ENCODE measurements at regions not wholly inside any gene's neighbourhood (a gene's known extent, or its start where the extent isn't known, plus 50 kb on each side); places are given as distances from the start of the nearest gene placed in this dataset.
"Not testable (repeated sequence)": the region's sequence is repeated elsewhere in the genome, so short reads cannot be mapped to it uniquely, and the experiment has no call there.

- H3K9ac ChIP-seq (replicated peaks; ENCODE audit: extremely low read depth, insufficient read depth, low read length); H3K9me3 ChIP-seq (replicated peaks; ENCODE audit: control insufficient read depth, insufficient read depth, low read length); H3K27me3 ChIP-seq (ENCODE audit: control insufficient read depth in 2 of 2, insufficient read depth in 2 of 2, low read length in 2 of 2); H2AFZ ChIP-seq (ENCODE audit: low read depth, low read length); H4K20me1 ChIP-seq (replicated peaks; ENCODE audit: control insufficient read depth, extremely low read depth, insufficient read depth, low read length); FAIRE-seq; DNase-seq (ENCODE audit: low read depth, low spot score); H3K4me3 ChIP-seq (replicated peaks in 1 of 3; ENCODE audit: insufficient read depth in 1 of 3, low read depth in 1 of 3, low read length in 3 of 3); POLR2A ChIA-PET; CTCF ChIA-PET; H3K4me2 ChIP-seq (ENCODE audit: insufficient read depth, low read length); H3K79me2 ChIP-seq (ENCODE audit: control insufficient read depth, insufficient read depth, low read length); H3K36me3 ChIP-seq (ENCODE audit: control insufficient read depth in 2 of 2, extremely low read depth in 1 of 2, insufficient read depth in 2 of 2, low read length in 2 of 2); H3K9me1 ChIP-seq (replicated peaks; ENCODE audit: control insufficient read depth, extremely low read depth, insufficient read depth, low read length); BruUV-seq (replicated peaks); H3K27ac ChIP-seq (ENCODE audit: insufficient read depth, low read depth, low read length); H3K4me1 ChIP-seq (ENCODE audit: control insufficient read depth, extremely low read depth, insufficient read depth, low read length); intact Hi-C loops (cut with micrococcal nuclease); dilution Hi-C loops (cut with MboI; ENCODE audit: extremely low pct_ligation_motif_present, low sequenced_read_pairs): not testable (repeated sequence)
Measured at GRCh38 chr13:71345856-71346255, 521.1 kb downstream of the DACH1 start.

- no TSS peak for BruUV-seq (replicated peaks)
- dilution Hi-C loops (cut with MboI; ENCODE audit: extremely low pct_ligation_motif_present, low sequenced_read_pairs), result no loop called here
- no peak for DNase-seq (ENCODE audit: low read depth, low spot score)
Measured at GRCh38 chr13:71339736-71340135, 527.3 kb downstream of the DACH1 start.

More at GRCh38 chr13:71339736-71340135, 527.3 kb downstream of the DACH1 start:
- Histone ChIP-seq H2AFZ (ENCODE audit: low read depth, low read length) (no peak overlapping the region), H3K36me3 (ENCODE audit: control insufficient read depth in 2 of 2, extremely low read depth in 1 of 2, insufficient read depth in 2 of 2, low read length in 2 of 2) (no peaks in the 10 kb centered on the region), H3K9me3 (replicated peaks; ENCODE audit: control insufficient read depth, insufficient read depth, low read length) (no peaks in the 10 kb centered on the region), H3K4me1 (ENCODE audit: control insufficient read depth, extremely low read depth, insufficient read depth, low read length) (no peaks in the 10 kb centered on the region), H3K27me3 (ENCODE audit: control insufficient read depth in 2 of 2, insufficient read depth in 2 of 2, low read length in 2 of 2) (no peaks in the 10 kb centered on the region), H3K79me2 (ENCODE audit: control insufficient read depth, insufficient read depth, low read length) (no peaks in the 10 kb centered on the region), H3K4me3 (replicated peaks in 1 of 3; ENCODE audit: insufficient read depth in 1 of 3, low read depth in 1 of 3, low read length in 3 of 3) (no peak overlapping the region), H3K4me2 (ENCODE audit: insufficient read depth, low read length) (no peak overlapping the region), H4K20me1 (replicated peaks; ENCODE audit: control insufficient read depth, extremely low read depth, insufficient read depth, low read length) (no peaks in the 10 kb centered on the region), H3K9ac (replicated peaks; ENCODE audit: extremely low read depth, insufficient read depth, low read length) (no peak overlapping the region), H3K9me1 (replicated peaks; ENCODE audit: control insufficient read depth, extremely low read depth, insufficient read depth, low read length) (no peaks in the 10 kb centered on the region), H3K27ac (ENCODE audit: insufficient read depth, low read depth, low read length) (no peak overlapping the region)
- ChIA-PET CTCF (interaction anchor here (0.6 kb wide), 1 partner anchor 445 kb away, joined by 3 read pairs; no protein-coding TSS in a partner anchor), POLR2A (no interaction called here)
- intact Hi-C loops (cut with micrococcal nuclease), result loop anchor here (10.0 kb wide), 1 partner anchor 55 kb away; no protein-coding TSS in a partner anchor
- FAIRE-seq, result no peak
- TF ChIP-seq MAX (IDR thresholded peaks at IDR 0.05; ENCODE audit: insufficient read depth, insufficient read length) (no peak), POLR2AphosphoS5 (IDR thresholded peaks at IDR 0.05; ENCODE audit: insufficient read depth, low read depth, low read length) (no peak)
